Nucleus accumbens (tissue), 56 donors: ENCODE measurements at regions not wholly inside any gene's neighbourhood (a gene's known extent, or its start where the extent isn't known, plus 50 kb on each side); places are given as distances from the start of the nearest gene placed in this dataset.
A peak's percentile ranks its signal among the peaks of the same experiment; 100 is the strongest.

ENCODE experiments used
- DNase-seq, 56 donors: peaks; one replicate each; lab custom pipeline; 2025; lab: John Stamatoyannopoulos, UW

- no peak for DNase-seq
These were observed 133.4 kb upstream of the SMAD1 start for GRCh38 chr4:145348291-145348690.

GRCh38 chr4:145347684-145348083 is 134.0 kb upstream of the SMAD1 start:
- peak in 11 of 56 donors; percentile 3 to 33 (median 15) for DNase-seq

- no peak for DNase-seq
These were observed 135.6 kb upstream of the SMAD1 start for GRCh38 chr4:145346081-145346480.

- no peak for DNase-seq
These were observed 136.3 kb upstream of the SMAD1 start for GRCh38 chr4:145345401-145345800.

GRCh38 chr4:145341381-145341780 is 140.3 kb upstream of the SMAD1 start:
- no peak for DNase-seq

GRCh38 chr4:145340071-145340675 is 141.5 kb upstream of the SMAD1 start:
- DNase-seq: no peak

- no peak for DNase-seq
These were observed 142.5 kb upstream of the SMAD1 start for GRCh38 chr4:145339075-145339725.

GRCh38 chr4:145338568-145338967 is 143.1 kb upstream of the SMAD1 start:
- no peak for DNase-seq

GRCh38 chr4:145337391-145337790 is 144.3 kb upstream of the SMAD1 start:
- no peak for DNase-seq

GRCh38 chr4:145333786-145334185 is 147.9 kb upstream of the SMAD1 start:
- no peak for DNase-seq

- no peak for DNase-seq
These were observed 146.1 kb upstream of the OTUD4 start for GRCh38 chr4:145326491-145326890.

GRCh38 chr4:145324161-145324560 is 143.8 kb upstream of the OTUD4 start:
- DNase-seq: no peak

- DNase-seq: no peak
These were observed 139.9 kb upstream of the OTUD4 start for GRCh38 chr4:145320294-145320693.

GRCh38 chr4:145319751-145320150 is 139.4 kb upstream of the OTUD4 start:
- DNase-seq: no peak

GRCh38 chr4:145316897-145317574 is 136.6 kb upstream of the OTUD4 start:
- DNase-seq: no peak

GRCh38 chr4:145315811-145316225 is 135.4 kb upstream of the OTUD4 start:
- DNase-seq: no peak

GRCh38 chr4:145308598-145308997 is 128.2 kb upstream of the OTUD4 start:
- no peak for DNase-seq

- peak in 5 of 56 donors; percentile 0 to 15 (median 6) for DNase-seq
These were observed 127.5 kb upstream of the OTUD4 start for GRCh38 chr4:145307763-145308430.

GRCh38 chr4:145307120-145307519 is 126.7 kb upstream of the OTUD4 start:
- DNase-seq: no peak

- DNase-seq: no peak
These were observed 122.3 kb upstream of the OTUD4 start for GRCh38 chr4:145302725-145303124.

- DNase-seq: no peak
These were observed 121.1 kb upstream of the OTUD4 start for GRCh38 chr4:145301386-145302080.
